ENCODE measurements at regions not wholly inside any gene's neighbourhood (a gene's known extent, or its start where the extent isn't known, plus 50 kb on each side); places are given as distances from the start of the nearest gene placed in this dataset.

GRCh38 chr12:63090716-63091115, 60.3 kb downstream of the AVPR1A start:
- Histone ChIP-seq H3K36me3 (ENCODE audit: control insufficient read depth in 1 of 2, insufficient read depth in 2 of 2, low read length in 2 of 2) (no peaks in the 10 kb centered on the region), H3K27me3 (ENCODE audit: low read depth, low read length) (no peaks in the 10 kb centered on the region), H3K4me3 (ENCODE audit: low read depth in 1 of 2, low read length in 2 of 2) (no peak overlapping the region), H3K27ac (ENCODE audit: low read length) (no peak overlapping the region), H3K9me3 (ENCODE audit: control insufficient read depth in 1 of 2, low read length in 2 of 2) (no peaks in the 10 kb centered on the region), H3K4me1 (ENCODE audit: control insufficient read depth in 1 of 2, insufficient read depth in 2 of 2, low read length in 2 of 2) (no peaks in the 10 kb centered on the region)

- Histone ChIP-seq H3K4me1 (ENCODE audit: control insufficient read depth in 1 of 2, insufficient read depth in 2 of 2, low read length in 2 of 2) (peaks cover 0 to 5% of the 10 kb centered on the region in 2 donors), H3K27me3 (ENCODE audit: low read depth, low read length) (no peaks in the 10 kb centered on the region), H3K4me3 (ENCODE audit: low read depth in 1 of 2, low read length in 2 of 2) (no peak overlapping the region), H3K36me3 (ENCODE audit: control insufficient read depth in 1 of 2, insufficient read depth in 2 of 2, low read length in 2 of 2) (no peaks in the 10 kb centered on the region), H3K9me3 (ENCODE audit: control insufficient read depth in 1 of 2, low read length in 2 of 2) (no peaks in the 10 kb centered on the region), H3K27ac (ENCODE audit: low read length) (no peak overlapping the region)
These were observed 64.7 kb downstream of the AVPR1A start for GRCh38 chr12:63086149-63086915.

DNA sequence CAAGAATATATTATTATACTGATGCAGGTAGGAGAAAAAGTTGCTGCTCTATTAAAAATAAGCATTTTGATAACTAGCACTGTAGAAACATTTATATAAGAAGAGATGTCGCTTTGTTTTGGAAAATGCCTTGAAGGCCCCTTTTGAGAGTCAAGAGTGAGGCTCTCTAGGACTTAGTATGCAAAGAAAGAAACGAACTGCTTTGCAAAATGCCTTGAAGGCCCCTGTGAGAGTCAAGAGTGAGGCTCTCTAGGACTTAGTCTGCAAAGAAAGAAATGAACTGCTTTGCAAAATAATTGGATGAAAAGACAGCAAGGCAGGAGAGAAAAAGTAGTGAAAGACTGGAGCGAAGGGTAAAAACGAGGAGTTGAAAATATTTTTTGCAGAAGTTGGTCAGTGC, 65.9 kb downstream of the AVPR1A start:
- H3K27me3 ChIP-seq (ENCODE audit: low read depth, low read length) = no peaks in the 10 kb centered on the region
- no peaks in the 10 kb centered on the region for H3K36me3 ChIP-seq (ENCODE audit: control insufficient read depth in 1 of 2, insufficient read depth in 2 of 2, low read length in 2 of 2)
- no peaks in the 10 kb centered on the region for H3K9me3 ChIP-seq (ENCODE audit: control insufficient read depth in 1 of 2, low read length in 2 of 2)
- H3K4me3 ChIP-seq (ENCODE audit: low read depth in 1 of 2, low read length in 2 of 2) = no peak overlapping the region
- H3K4me1 ChIP-seq (ENCODE audit: control insufficient read depth in 1 of 2, insufficient read depth in 2 of 2, low read length in 2 of 2) = peaks cover 0 to 5% of the 10 kb centered on the region in 2 donors
- H3K27ac ChIP-seq (ENCODE audit: low read length) = no peak overlapping the region

GRCh38 chr12:63084501-63084900, 66.5 kb downstream of the AVPR1A start:
- Histone ChIP-seq H3K4me3 (ENCODE audit: low read depth in 1 of 2, low read length in 2 of 2) (no peak overlapping the region), H3K27ac (ENCODE audit: low read length) (no peak overlapping the region), H3K9me3 (ENCODE audit: control insufficient read depth in 1 of 2, low read length in 2 of 2) (no peaks in the 10 kb centered on the region), H3K27me3 (ENCODE audit: low read depth, low read length) (no peaks in the 10 kb centered on the region), H3K4me1 (ENCODE audit: control insufficient read depth in 1 of 2, insufficient read depth in 2 of 2, low read length in 2 of 2) (peaks cover 0 to 5% of the 10 kb centered on the region in 2 donors), H3K36me3 (ENCODE audit: control insufficient read depth in 1 of 2, insufficient read depth in 2 of 2, low read length in 2 of 2) (no peaks in the 10 kb centered on the region)

DNA sequence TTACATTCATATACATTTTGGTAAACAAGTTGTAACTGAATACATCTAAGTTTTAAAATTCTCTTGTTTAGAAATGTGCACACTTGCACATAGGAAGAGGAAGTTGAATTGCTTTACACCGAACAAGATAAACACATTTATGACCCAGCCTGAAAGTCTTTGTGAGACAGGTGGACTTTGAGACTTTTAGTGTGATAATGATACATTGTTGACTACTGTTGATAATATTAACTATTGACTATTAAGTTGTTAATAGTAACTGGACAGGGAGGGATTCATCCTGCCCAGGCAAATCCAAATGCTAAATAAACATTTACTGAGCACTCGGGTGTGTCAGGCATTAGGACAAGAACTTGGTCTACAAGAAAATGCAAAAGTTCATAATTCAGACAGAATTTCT, 68.0 kb downstream of the AVPR1A start:
- Histone ChIP-seq H3K27ac (ENCODE audit: low read length) (peak overlapping the region; percentile 69), H3K36me3 (ENCODE audit: control insufficient read depth in 1 of 2, insufficient read depth in 2 of 2, low read length in 2 of 2) (no peaks in the 10 kb centered on the region), H3K9me3 (ENCODE audit: control insufficient read depth in 1 of 2, low read length in 2 of 2) (no peaks in the 10 kb centered on the region), H3K27me3 (ENCODE audit: low read depth, low read length) (no peaks in the 10 kb centered on the region), H3K4me1 (ENCODE audit: control insufficient read depth in 1 of 2, insufficient read depth in 2 of 2, low read length in 2 of 2) (peaks cover 0 to 5% of the 10 kb centered on the region in 2 donors), H3K4me3 (ENCODE audit: low read depth in 1 of 2, low read length in 2 of 2) (peak overlapping the region in 1 of 2 donors; percentile 26)

DNA sequence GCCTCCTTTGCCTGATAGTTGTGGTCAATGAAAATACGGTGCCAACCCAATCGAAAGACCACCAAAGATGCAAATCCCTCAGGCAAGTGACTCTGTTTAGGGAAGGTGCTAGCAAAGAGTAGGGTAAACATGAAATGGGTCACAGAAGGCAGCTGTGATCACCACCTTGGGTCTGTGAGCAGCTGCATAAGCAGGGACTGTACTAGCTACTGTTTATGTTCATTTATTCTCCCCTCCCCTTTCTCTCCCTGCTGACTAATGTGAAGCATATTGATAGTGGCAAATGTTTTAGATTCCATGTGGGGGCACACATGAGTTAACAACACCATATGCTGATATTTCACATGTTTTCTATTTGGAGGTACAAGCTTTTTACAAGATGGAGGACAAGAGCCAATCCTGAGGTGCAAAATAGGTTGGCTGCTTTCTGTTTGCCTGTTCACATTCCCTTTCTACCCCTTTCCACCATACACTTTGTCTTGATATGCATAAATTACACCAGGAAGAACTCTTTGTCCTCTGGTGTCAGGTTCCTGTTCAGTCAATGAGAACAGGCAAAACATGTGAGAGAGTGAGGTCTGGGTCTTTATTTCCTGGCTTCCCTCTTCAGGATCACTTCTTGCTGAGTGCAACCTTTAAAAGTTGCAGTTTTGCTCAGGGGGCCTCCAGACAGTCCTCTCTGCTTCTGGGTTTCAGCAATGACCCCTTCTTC, 71.1 kb downstream of the AVPR1A start:
- no peaks in the 10 kb centered on the region for H3K27me3 ChIP-seq (ENCODE audit: low read depth, low read length)
- no peaks in the 10 kb centered on the region for H3K9me3 ChIP-seq (ENCODE audit: control insufficient read depth in 1 of 2, low read length in 2 of 2)
- no peak overlapping the region for H3K4me3 ChIP-seq (ENCODE audit: low read depth in 1 of 2, low read length in 2 of 2)
- no peaks in the 10 kb centered on the region for H3K36me3 ChIP-seq (ENCODE audit: control insufficient read depth in 1 of 2, insufficient read depth in 2 of 2, low read length in 2 of 2)
- H3K4me1 ChIP-seq (ENCODE audit: control insufficient read depth in 1 of 2, insufficient read depth in 2 of 2, low read length in 2 of 2) = peaks cover 0 to 5% of the 10 kb centered on the region in 2 donors
- H3K27ac ChIP-seq (ENCODE audit: low read length) = no peak overlapping the region

- Histone ChIP-seq H3K36me3 (ENCODE audit: control insufficient read depth in 1 of 2, insufficient read depth in 2 of 2, low read length in 2 of 2) (no peaks in the 10 kb centered on the region), H3K27ac (ENCODE audit: low read length) (no peak overlapping the region), H3K4me1 (ENCODE audit: control insufficient read depth in 1 of 2, insufficient read depth in 2 of 2, low read length in 2 of 2) (peaks cover 0 to 5% of the 10 kb centered on the region in 2 donors), H3K27me3 (ENCODE audit: low read depth, low read length) (no peaks in the 10 kb centered on the region), H3K9me3 (ENCODE audit: control insufficient read depth in 1 of 2, low read length in 2 of 2) (no peaks in the 10 kb centered on the region), H3K4me3 (ENCODE audit: low read depth in 1 of 2, low read length in 2 of 2) (no peak overlapping the region)
These were observed 72.1 kb downstream of the AVPR1A start for GRCh38 chr12:63078906-63079305.

DNA sequence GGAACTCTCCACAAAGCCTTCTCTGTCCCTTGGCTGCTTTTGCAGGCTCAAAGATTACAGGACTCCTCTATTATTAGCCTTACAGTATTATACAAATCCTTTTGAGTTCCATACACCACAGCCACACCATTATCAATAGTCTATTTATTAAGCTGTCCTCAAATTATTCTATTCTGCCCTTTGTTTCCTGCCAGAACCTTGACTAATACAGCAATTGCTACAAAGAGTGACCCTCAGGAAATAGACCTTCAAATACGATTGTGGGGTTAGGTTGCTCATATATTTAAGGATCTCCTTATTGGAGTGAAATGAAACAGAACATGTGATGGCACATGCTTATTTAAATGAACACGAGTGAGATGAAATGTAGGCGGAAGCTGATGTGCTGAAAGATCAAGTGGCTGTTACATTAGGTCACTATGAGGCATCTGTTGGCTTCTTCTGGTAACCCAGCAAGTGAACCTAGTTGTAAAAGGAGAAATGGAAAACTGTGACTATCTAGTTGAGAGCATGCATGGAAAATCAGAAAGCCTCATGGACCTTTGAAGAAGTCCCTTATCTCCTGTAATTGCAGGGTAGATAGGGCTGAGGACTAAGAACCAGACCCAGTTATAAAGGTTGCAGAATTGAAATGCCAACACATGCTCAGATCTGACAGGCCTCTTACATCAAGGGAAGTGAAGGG, 75.5 kb downstream of the AVPR1A start:
- Histone ChIP-seq H3K27ac (ENCODE audit: low read length) (no peak overlapping the region), H3K9me3 (ENCODE audit: control insufficient read depth in 1 of 2, low read length in 2 of 2) (no peaks in the 10 kb centered on the region), H3K4me3 (ENCODE audit: low read depth in 1 of 2, low read length in 2 of 2) (no peak overlapping the region), H3K36me3 (ENCODE audit: control insufficient read depth in 1 of 2, insufficient read depth in 2 of 2, low read length in 2 of 2) (no peaks in the 10 kb centered on the region), H3K27me3 (ENCODE audit: low read depth, low read length) (no peaks in the 10 kb centered on the region), H3K4me1 (ENCODE audit: control insufficient read depth in 1 of 2, insufficient read depth in 2 of 2, low read length in 2 of 2) (no peaks in the 10 kb centered on the region)

DNA sequence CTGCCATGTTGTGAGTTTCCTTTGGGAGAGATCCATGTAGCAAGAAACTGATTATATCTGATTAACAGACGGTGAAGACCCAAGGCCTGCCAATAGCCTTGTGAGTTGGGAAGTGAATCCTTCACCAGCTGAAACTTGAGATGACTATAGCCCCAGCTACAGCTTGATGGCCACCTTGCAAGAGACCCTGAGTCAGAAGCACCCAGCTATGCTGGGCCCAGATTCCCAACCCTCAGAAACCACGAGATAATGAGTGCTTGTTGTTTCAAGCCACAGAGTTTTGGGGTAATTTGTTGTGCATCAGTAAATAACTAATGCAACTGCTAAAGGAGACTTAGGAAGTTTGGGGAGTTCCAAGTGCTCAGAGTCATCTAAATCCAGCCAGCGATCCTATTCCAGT, 80.3 kb downstream of the AVPR1A start:
- no peak overlapping the region for H3K4me3 ChIP-seq (ENCODE audit: low read depth in 1 of 2, low read length in 2 of 2)
- H3K27ac ChIP-seq (ENCODE audit: low read length) = no peak overlapping the region
- H3K27me3 ChIP-seq (ENCODE audit: low read depth, low read length) = no peaks in the 10 kb centered on the region
- no peaks in the 10 kb centered on the region for H3K4me1 ChIP-seq (ENCODE audit: control insufficient read depth in 1 of 2, insufficient read depth in 2 of 2, low read length in 2 of 2)
- H3K9me3 ChIP-seq (ENCODE audit: control insufficient read depth in 1 of 2, low read length in 2 of 2) = no peaks in the 10 kb centered on the region
- H3K36me3 ChIP-seq (ENCODE audit: control insufficient read depth in 1 of 2, insufficient read depth in 2 of 2, low read length in 2 of 2) = no peaks in the 10 kb centered on the region

DNA sequence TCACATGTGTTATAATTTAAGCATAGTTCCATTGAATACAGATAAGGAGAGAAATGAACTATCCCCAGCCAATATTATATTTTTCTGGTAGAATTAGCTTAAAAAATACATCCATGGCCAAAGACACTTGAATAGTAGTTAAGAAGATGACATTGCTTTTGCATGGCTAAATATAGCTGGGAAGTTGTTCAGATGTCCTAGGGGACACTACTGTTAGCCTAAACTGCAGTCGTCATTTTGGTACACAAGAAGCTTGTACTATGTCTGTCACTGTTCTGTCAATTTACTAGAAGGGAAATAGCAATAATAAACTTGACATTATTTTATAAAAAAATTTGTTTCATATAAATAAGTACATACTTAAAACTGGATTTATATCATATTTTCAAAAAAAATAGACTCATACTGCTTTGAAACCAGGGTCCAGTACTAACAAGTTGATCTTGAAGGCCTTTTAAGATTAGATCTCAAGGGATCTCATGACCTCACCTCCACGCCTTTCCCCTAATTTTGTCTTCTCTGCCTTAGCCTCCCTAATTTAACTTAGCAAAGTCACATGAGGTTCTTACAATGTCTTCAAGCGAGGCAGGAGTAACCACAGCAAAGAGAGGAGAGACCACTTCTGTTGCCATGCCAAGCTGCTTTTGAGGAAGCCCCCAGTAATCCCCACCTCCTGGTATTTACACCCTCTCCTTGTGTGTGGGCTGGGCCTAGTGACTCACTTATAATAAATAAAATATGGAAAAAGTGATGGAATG, 81.0 kb downstream of the AVPR1A start:
- H3K4me3 ChIP-seq (ENCODE audit: low read depth in 1 of 2, low read length in 2 of 2) = no peak overlapping the region
- no peaks in the 10 kb centered on the region for H3K27me3 ChIP-seq (ENCODE audit: low read depth, low read length)
- no peak overlapping the region for H3K27ac ChIP-seq (ENCODE audit: low read length)
- H3K36me3 ChIP-seq (ENCODE audit: control insufficient read depth in 1 of 2, insufficient read depth in 2 of 2, low read length in 2 of 2) = no peaks in the 10 kb centered on the region
- H3K4me1 ChIP-seq (ENCODE audit: control insufficient read depth in 1 of 2, insufficient read depth in 2 of 2, low read length in 2 of 2) = no peaks in the 10 kb centered on the region
- no peaks in the 10 kb centered on the region for H3K9me3 ChIP-seq (ENCODE audit: control insufficient read depth in 1 of 2, low read length in 2 of 2)

Measured in muscle layer of duodenum (tissue), 2 donors.